IMR-90 (cell line): ENCODE measurements at regions not wholly inside any gene's neighbourhood (a gene's known extent, or its start where the extent isn't known, plus 50 kb on each side); places are given as distances from the start of the nearest gene placed in this dataset.

Experiments
- CTCF ChIP-seq: conservative IDR thresholded peaks from 2 replicates; pipeline ENCODE4 v1.5.1; 2012; ENCODE audit warnings: mild to moderate bottlenecking, low read depth, low read length, improper control_type of control experiment
- FOS ChIP-seq: fragments of 150-350 bp; IDR thresholded peaks from 2 replicates; pipeline ENCODE4 v1.6.1; 2016; ENCODE audit warnings: low read depth, low read length
- MXI1 ChIP-seq: IDR thresholded peaks from 2 replicates; pipeline ENCODE4 v1.6.1; 2012; ENCODE audit warnings: low read depth, mild to moderate bottlenecking, low read length, moderate library complexity, borderline replicate concordance
- POLR2A ChIP-seq: IDR thresholded peaks from 2 replicates; pipeline ENCODE4 v1.6.1; 2012; ENCODE audit warnings: mild to moderate bottlenecking, low read depth, low read length
- RFX5 ChIP-seq: IDR thresholded peaks from 2 replicates; pipeline ENCODE4 v1.8.0; 2012; ENCODE audit warnings: low read depth, mild to moderate bottlenecking, low read length, moderate library complexity
- SMC3 ChIP-seq: fragments of 150-350 bp; IDR thresholded peaks from 2 replicates; pipeline ENCODE4 v1.6.1; 2016; ENCODE audit warnings: low read depth, mild to moderate bottlenecking, antibody characterized with exemption, low read length, moderate library complexity
- USF2 ChIP-seq: fragments of 150-350 bp; IDR thresholded peaks from 2 replicates; pipeline ENCODE4 v1.6.1; 2017; ENCODE audit warnings: mild to moderate bottlenecking, antibody characterized with exemption, low read length, low read depth

- no peak for TF ChIP-seq POLR2A
- no peak for TF ChIP-seq CTCF
- no peak for TF ChIP-seq MXI1
- no peak for TF ChIP-seq RFX5
- no peak for TF ChIP-seq FOS
- TF ChIP-seq USF2: no peak
- TF ChIP-seq SMC3: no peak
These were observed 148.9 kb downstream of the SUDS3 start for GRCh38 chr12:118525216-118525615.
